ENCODE measurements at regions not wholly inside any gene's neighbourhood (a gene's known extent, or its start where the extent isn't known, plus 50 kb on each side); places are given as distances from the start of the nearest gene placed in this dataset.

GRCh38 chr7:26497801-26498596, 206.3 kb downstream of the SNX10 start:
- Histone ChIP-seq H3K4me2 (ENCODE audit: insufficient read depth, low read length) (no peak overlapping the region), H3K27me3 (ENCODE audit: insufficient read depth, low read length) (no peaks in the 10 kb centered on the region), H3K4me3 (ENCODE audit: insufficient read depth, low read length) (no peak overlapping the region), H3K4me1 (ENCODE audit: insufficient read depth, low read length) (no peaks in the 10 kb centered on the region), H3K36me3 (ENCODE audit: insufficient read depth, low read length) (no peaks in the 10 kb centered on the region), H3K27ac (ENCODE audit: low read depth, low read length) (no peak overlapping the region), H3K79me2 (ENCODE audit: insufficient read depth, low read length) (no peaks in the 10 kb centered on the region), H3K9me3 (ENCODE audit: low read depth, low read length) (no peaks in the 10 kb centered on the region), H2AFZ (ENCODE audit: low read length) (no peak overlapping the region), H4K20me1 (ENCODE audit: insufficient read depth, low read length) (no peaks in the 10 kb centered on the region)
- DNase-seq (ENCODE audit: insufficient read length, low spot score, missing footprints), result no peak
- TF ChIP-seq, protein P1, sequence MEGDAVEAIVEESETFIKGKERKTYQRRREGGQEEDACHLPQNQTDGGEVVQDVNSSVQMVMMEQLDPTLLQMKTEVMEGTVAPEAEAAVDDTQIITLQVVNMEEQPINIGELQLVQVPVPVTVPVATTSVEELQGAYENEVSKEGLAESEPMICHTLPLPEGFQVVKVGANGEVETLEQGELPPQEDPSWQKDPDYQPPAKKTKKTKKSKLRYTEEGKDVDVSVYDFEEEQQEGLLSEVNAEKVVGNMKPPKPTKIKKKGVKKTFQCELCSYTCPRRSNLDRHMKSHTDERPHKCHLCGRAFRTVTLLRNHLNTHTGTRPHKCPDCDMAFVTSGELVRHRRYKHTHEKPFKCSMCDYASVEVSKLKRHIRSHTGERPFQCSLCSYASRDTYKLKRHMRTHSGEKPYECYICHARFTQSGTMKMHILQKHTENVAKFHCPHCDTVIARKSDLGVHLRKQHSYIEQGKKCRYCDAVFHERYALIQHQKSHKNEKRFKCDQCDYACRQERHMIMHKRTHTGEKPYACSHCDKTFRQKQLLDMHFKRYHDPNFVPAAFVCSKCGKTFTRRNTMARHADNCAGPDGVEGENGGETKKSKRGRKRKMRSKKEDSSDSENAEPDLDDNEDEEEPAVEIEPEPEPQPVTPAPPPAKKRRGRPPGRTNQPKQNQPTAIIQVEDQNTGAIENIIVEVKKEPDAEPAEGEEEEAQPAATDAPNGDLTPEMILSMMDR (IDR thresholded peaks at IDR 0.05; ENCODE audit: extremely low read depth, low read depth, low read length), result no peak

DNA sequence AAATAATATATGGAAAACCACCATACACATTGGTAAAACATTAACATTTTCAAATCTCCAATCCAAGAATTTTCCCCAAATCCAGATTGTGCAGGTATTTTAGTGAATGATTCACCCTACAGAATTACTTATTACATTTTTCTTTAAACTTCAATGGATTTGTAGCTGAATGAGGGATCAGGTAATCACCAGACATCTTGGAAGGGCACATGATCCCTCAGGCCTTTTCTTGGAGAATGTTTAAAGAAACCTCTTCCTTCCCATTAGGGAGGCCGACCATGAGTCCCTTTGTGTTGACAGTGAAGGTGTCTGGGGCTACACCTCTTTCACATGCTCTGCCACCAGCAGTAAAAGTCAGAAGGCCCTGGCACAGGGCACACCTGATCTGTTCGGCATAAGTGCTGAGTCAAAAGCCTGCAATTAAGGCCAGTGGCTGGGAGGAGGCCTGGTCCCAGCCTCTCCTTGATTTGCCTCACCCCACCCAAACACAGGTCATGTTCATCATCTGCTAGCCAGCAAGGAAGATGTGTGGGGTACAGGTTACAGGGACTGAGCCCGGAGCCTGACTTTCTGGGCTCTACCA, 207.7 kb downstream of the SNX10 start:
- H3K27ac ChIP-seq (ENCODE audit: low read depth, low read length), result no peak overlapping the region
- TF ChIP-seq, protein P1 (IDR thresholded peaks at IDR 0.05; ENCODE audit: extremely low read depth, low read depth, low read length), result no peak
- no peak overlapping the region for H2AFZ ChIP-seq (ENCODE audit: low read length)

DNA sequence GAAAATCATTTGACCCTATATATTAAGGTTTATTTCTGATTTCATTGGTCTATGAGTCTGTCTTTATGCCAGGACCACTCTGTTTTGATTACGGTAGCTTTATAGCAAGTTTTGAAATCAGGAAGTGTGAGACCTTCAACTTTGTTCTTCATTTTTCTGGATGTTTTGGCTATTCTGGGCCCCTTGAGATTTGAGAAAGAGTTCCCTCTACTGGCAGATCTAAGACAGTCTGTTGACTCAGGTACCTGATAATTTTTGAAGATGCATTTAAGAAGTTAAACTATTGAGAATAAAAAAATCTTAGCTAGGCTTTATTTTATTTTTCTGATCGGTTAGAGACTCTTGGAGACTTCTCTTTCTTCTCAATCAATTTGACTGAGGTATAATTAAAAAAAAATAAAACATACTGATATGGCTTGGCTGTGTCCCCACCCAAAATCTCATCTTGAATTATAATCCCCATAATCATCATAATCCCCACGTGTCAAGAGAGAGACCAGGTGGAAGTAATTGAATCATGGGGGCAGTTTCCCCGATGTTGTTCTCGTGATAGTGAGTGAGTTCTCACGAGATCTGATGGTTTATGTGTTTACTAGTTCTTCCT, 209.2 kb downstream of the SNX10 start:
- no peaks in the 10 kb centered on the region for H3K27me3 ChIP-seq (ENCODE audit: insufficient read depth, low read length)
- no peaks in the 10 kb centered on the region for H3K4me1 ChIP-seq (ENCODE audit: insufficient read depth, low read length)
- no peak overlapping the region for H3K4me3 ChIP-seq (ENCODE audit: insufficient read depth, low read length)
- H3K9me3 ChIP-seq (ENCODE audit: low read depth, low read length), result no peaks in the 10 kb centered on the region
- H3K79me2 ChIP-seq (ENCODE audit: insufficient read depth, low read length), result no peaks in the 10 kb centered on the region
- DNase-seq (ENCODE audit: insufficient read length, low spot score, missing footprints), result no peak
- no peak overlapping the region for H3K4me2 ChIP-seq (ENCODE audit: insufficient read depth, low read length)
- TF ChIP-seq, protein P1 (IDR thresholded peaks at IDR 0.05; ENCODE audit: extremely low read depth, low read depth, low read length), result peak; percentile 51
- no peaks in the 10 kb centered on the region for H4K20me1 ChIP-seq (ENCODE audit: insufficient read depth, low read length)
- no peak overlapping the region for H2AFZ ChIP-seq (ENCODE audit: low read length)
- no peaks in the 10 kb centered on the region for H3K36me3 ChIP-seq (ENCODE audit: insufficient read depth, low read length)
- no peak overlapping the region for H3K27ac ChIP-seq (ENCODE audit: low read depth, low read length)

More for the DNA sequence above, 207.7 kb downstream of the SNX10 start:
- Histone ChIP-seq H3K4me1 (ENCODE audit: insufficient read depth, low read length) (no peaks in the 10 kb centered on the region), H3K27me3 (ENCODE audit: insufficient read depth, low read length) (no peaks in the 10 kb centered on the region), H3K79me2 (ENCODE audit: insufficient read depth, low read length) (no peaks in the 10 kb centered on the region), H3K4me2 (ENCODE audit: insufficient read depth, low read length) (no peak overlapping the region), H3K4me3 (ENCODE audit: insufficient read depth, low read length) (no peak overlapping the region), H3K36me3 (ENCODE audit: insufficient read depth, low read length) (no peaks in the 10 kb centered on the region), H3K9me3 (ENCODE audit: low read depth, low read length) (no peaks in the 10 kb centered on the region), H4K20me1 (ENCODE audit: insufficient read depth, low read length) (no peaks in the 10 kb centered on the region)
- DNase-seq (ENCODE audit: insufficient read length, low spot score, missing footprints), result no peak
